Heart right ventricle (tissue), 16 donors: ENCODE measurements at regions not wholly inside any gene's neighbourhood (a gene's known extent, or its start where the extent isn't known, plus 50 kb on each side); places are given as distances from the start of the nearest gene placed in this dataset.

Source experiments
- ATAC-seq, 8 donors: fragments of 200-7000 bp; cut with Tn5 transposase; one replicate each; pipeline ENCODE4 v1.9.1; 2020; ENCODE audit warnings: mild to moderate bottlenecking in 8 of 8, moderate library complexity in 8 of 8, moderate number of reproducible peaks in 1 of 8
- DNase-seq, 2 donors: peaks; one replicate each; pipeline ENCODE4 v3.0.0-alpha.2; 2020
- H3K27ac ChIP-seq, 10 donors: fragments of 200-600 bp; sonication (generic) in 2 of 10; one replicate each; pipeline versions ENCODE4 v1.5.0 to v1.8.0; 2020 to 2022; ENCODE audit warnings: mild to moderate bottlenecking in 3 of 10
- H3K27me3 ChIP-seq, 7 donors: fragments of 200-600 bp; one replicate each; pipeline ENCODE4 v1.8.0; 2021 to 2022; ENCODE audit warnings: mild to moderate bottlenecking in 2 of 7
- H3K36me3 ChIP-seq, 9 donors: fragments of 200-600 bp; sonication (generic) in 1 of 9; one replicate each; pipeline versions ENCODE4 v1.5.0 to v1.8.0; 2020 to 2022; ENCODE audit warnings: mild to moderate bottlenecking in 2 of 9
- H3K4me1 ChIP-seq, 9 donors: fragments of 200-600 bp; sonication (generic) in 1 of 9; one replicate each; pipeline versions ENCODE4 v1.5.0 to v1.8.0; 2020 to 2022; ENCODE audit warnings: mild to moderate bottlenecking in 4 of 9
- H3K4me3 ChIP-seq, 10 donors: fragments of 200-600 bp; sonication (generic) in 2 of 10; one replicate each; pipeline versions ENCODE4 v1.5.0 to v1.8.0; 2020 to 2022; ENCODE audit warnings: mild to moderate bottlenecking in 7 of 10, moderate library complexity in 2 of 10
- H3K9me3 ChIP-seq, 11 donors: fragments of 200-600 bp in 10 of 11; sonication (generic) in 2 of 11; one replicate each; pipeline versions ENCODE4 v1.5.0 to v1.8.0; 2013 to 2022; ENCODE audit warnings: mild to moderate bottlenecking in 2 of 11, control low read depth in 1 of 11, moderate library complexity in 1 of 11
- CTCF ChIP-seq, 9 donors: fragments of 200-600 bp; sonication (generic) in 2 of 9; IDR thresholded peaks; one replicate each; pipeline versions ENCODE4 v1.5.0 to v1.8.0; 2021 to 2022; ENCODE audit warnings: antibody characterized with exemption in 9 of 9, mild to moderate bottlenecking in 5 of 9, moderate library complexity in 1 of 9
- WGBS, 2 donors: extraction: QIAGEN DNeasy Blood & Tissue Kit; methylation state at CpG; one replicate each; pipeline ENCODE4 v1.1.7; 2013; ENCODE audit warnings: inconsistent platforms in 1 of 2; 5-methylcytosine and 5-hydroxymethylcytosine counted together
- intact Hi-C, 10 donors: fragments of 100-400 bp; cut with DNase I; formaldehyde crosslinking; loops; one replicate each; pipeline versions ENCODE4 v1.11.1 to v1.14.2; 2022
- donor health status: Arrhythmogenic right ventricular cardiomyopathy.
- donor health status: ischemic (EF 13 %, LVEDD 7.1; RV severe dilation, severe dysfunction).
- donor health status: healthy with polysubstance abuse.
- donor health status: DM: no; HTN: yes; CAD: no.
- donor health status: DM: no; HTN: no; CAD: no.
- donor health status: ischemic (EF 25% LVEDD 6.9; RV normal size, moderate dysfunction).
- donor health status: ischemic (EF 25% LVEDD 5.7; RV mildly dilated, moderate dysfunction).
- donor health status: healthy.
- donor health status: DM: yes; HTN: yes; CAD: no.
- donor health status: Ischemic cardiomyopathy.
- donor health status: ischemic (EF 35%, LVEDD 5.7; RV mildly dilated, moderate dysfunction).
- donor health status: nonischemic (EF 11% LVEDD 7.7; RV severe dilation, severe dysfunction).
- donor health status: DM: yes; HTN: yes; CAD: no.
- donor health status: PGD.
- donor health status: ischemic (EF 29% LVEDD 5.4; RV normal size, mild dysfunction).
- donor health status: nonischemic (EF 23%, LVEDD 6.1; RV moderate dilation, normal function).

- ATAC-seq (no peak), DNase-seq (no peak)
- 82 to 83% methylated on average over 8 of the region's 8 CpGs for WGBS, 2 donors
- TF ChIP-seq CTCF (IDR thresholded peaks at IDR 0.05): no peak
- no peaks in the 10 kb centered on the region for H3K27me3 ChIP-seq
- peaks cover 0 to 16% (median 11%) of the 10 kb centered on the region in 9 donors for H3K4me1 ChIP-seq
- H3K4me3 ChIP-seq: no peak overlapping the region
- intact Hi-C loops: no loop called here
- H3K36me3 ChIP-seq: no peaks in the 10 kb centered on the region
- H3K9me3 ChIP-seq: no peaks in the 10 kb centered on the region
- no peak overlapping the region for H3K27ac ChIP-seq
Observed at GRCh38 chr9:106288689-106289088, 574.3 kb upstream of the ZNF462 start.

GRCh38 chr9:106291786-106292185, 571.2 kb upstream of the ZNF462 start:
- TF ChIP-seq CTCF (IDR thresholded peaks at IDR 0.05): no peak
- H3K9me3 ChIP-seq: no peaks in the 10 kb centered on the region
- H3K27me3 ChIP-seq: no peaks in the 10 kb centered on the region
- H3K4me3 ChIP-seq: no peak overlapping the region
- intact Hi-C loops: no loop called here
- no peaks in the 10 kb centered on the region for H3K36me3 ChIP-seq
- WGBS, 2 donors: 69 to 88% methylated on average over 2 of the region's 2 CpGs
- no peak for DNase-seq
- ATAC-seq: no peak
- H3K27ac ChIP-seq: no peak overlapping the region
- peaks cover 0 to 11% (median 7%) of the 10 kb centered on the region in 9 donors for H3K4me1 ChIP-seq

- 97% methylated on average over 2 of the region's 2 CpGs for WGBS, 2 donors
- intact Hi-C loops: no loop called here
- Histone ChIP-seq H3K27me3 (no peaks in the 10 kb centered on the region), H3K4me3 (no peak overlapping the region), H3K4me1 (no peaks in the 10 kb centered on the region), H3K9me3 (no peaks in the 10 kb centered on the region), H3K27ac (no peak overlapping the region), H3K36me3 (no peaks in the 10 kb centered on the region)
- TF ChIP-seq CTCF (IDR thresholded peaks at IDR 0.05): no peak
- DNase-seq (no peak), ATAC-seq (no peak)
Observed at GRCh38 chr9:106296426-106296825, 566.5 kb upstream of the ZNF462 start.

- no peaks in the 10 kb centered on the region for H3K9me3 ChIP-seq
- WGBS, 2 donors: 94 to 96% methylated on average over 3 of the region's 3 CpGs
- H3K36me3 ChIP-seq: no peaks in the 10 kb centered on the region
- H3K4me1 ChIP-seq: no peaks in the 10 kb centered on the region
- no peaks in the 10 kb centered on the region for H3K27me3 ChIP-seq
- no peak overlapping the region for H3K27ac ChIP-seq
- DNase-seq: no peak
- H3K4me3 ChIP-seq: no peak overlapping the region
- intact Hi-C loops: no loop called here
- no peak for TF ChIP-seq CTCF (IDR thresholded peaks at IDR 0.05)
- ATAC-seq: no peak
Observed at GRCh38 chr9:106298997-106299396, 564.0 kb upstream of the ZNF462 start.
